ENCODE measurements at regions not wholly inside any gene's neighbourhood (a gene's known extent, or its start where the extent isn't known, plus 50 kb on each side); places are given as distances from the start of the nearest gene placed in this dataset.
"Not testable (repeated sequence)": the region's sequence is repeated elsewhere in the genome, so short reads cannot be mapped to it uniquely, and the experiment has no call there.

GRCh38 chr4:13902146-13902545 lies 274.6 kb upstream of the BOD1L1 start:
- no peak for DNase-seq (ENCODE audit: low read depth)

GRCh38 chr4:13903061-13903460 lies 275.5 kb upstream of the BOD1L1 start:
- no peak for DNase-seq (ENCODE audit: low read depth)

- DNase-seq (ENCODE audit: low read depth) = no peak
Observed at GRCh38 chr4:13903901-13904300, 276.4 kb upstream of the BOD1L1 start.

- no peak for DNase-seq (ENCODE audit: low read depth)
Observed at GRCh38 chr4:13905543-13905942, 278.0 kb upstream of the BOD1L1 start.

GRCh38 chr4:13906727-13907126 lies 279.2 kb upstream of the BOD1L1 start:
- DNase-seq (ENCODE audit: low read depth) = no peak

GRCh38 chr4:13907255-13907751 lies 279.8 kb upstream of the BOD1L1 start:
- no peak for DNase-seq (ENCODE audit: low read depth)

DNA sequence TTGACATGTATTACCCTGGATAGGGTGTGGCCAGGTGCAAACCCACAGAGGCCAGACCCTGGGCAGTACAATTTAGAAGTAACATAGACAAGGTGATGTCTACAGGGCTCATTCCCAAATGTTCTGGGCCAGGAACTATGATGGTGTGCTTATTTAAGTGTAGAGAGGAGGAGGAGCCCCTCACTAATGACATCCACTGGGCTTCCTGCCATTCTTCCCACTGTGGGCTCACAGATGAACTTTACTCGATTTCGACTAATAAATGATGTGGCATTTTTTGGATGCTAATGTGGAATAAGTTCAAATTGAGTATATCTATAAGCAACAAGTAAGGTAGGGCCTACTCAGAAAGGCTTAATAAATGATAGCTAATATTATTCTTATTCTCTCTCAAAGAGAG lies 280.9 kb upstream of the BOD1L1 start:
- DNase-seq (ENCODE audit: low read depth) = no peak

- DNase-seq (ENCODE audit: low read depth) = no peak
Observed at GRCh38 chr4:13910556-13910955, 283.0 kb upstream of the BOD1L1 start.

- DNase-seq (ENCODE audit: low read depth) = no peak
Observed at GRCh38 chr4:13911256-13911655, 283.7 kb upstream of the BOD1L1 start.

DNA sequence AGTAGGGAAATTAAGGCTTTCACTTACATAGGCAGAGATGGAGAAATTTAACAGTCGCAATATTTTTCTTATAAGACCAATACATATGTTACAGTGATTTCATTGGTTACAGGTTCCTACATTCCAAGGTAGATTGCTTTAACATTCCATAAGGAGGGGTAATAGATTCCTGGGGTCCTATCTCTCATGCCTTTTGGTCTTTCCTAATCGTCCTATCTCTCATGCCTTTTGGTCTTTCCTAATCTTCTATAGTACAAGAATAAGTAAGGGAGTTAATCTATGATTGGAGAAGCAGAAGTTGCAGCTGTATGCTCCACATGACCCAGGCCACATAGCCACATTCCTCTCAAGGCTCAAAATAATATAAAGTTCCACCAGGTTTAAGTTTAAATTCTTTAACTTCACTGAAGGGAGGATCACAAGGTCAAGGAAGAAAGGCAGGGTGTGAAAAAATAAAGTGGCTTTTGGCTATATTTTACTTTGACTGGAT lies 285.0 kb upstream of the BOD1L1 start:
- no peak for DNase-seq (ENCODE audit: low read depth)

- DNase-seq (ENCODE audit: low read depth) = no peak
Observed at GRCh38 chr4:13912966-13913365, 285.4 kb upstream of the BOD1L1 start.

DNA sequence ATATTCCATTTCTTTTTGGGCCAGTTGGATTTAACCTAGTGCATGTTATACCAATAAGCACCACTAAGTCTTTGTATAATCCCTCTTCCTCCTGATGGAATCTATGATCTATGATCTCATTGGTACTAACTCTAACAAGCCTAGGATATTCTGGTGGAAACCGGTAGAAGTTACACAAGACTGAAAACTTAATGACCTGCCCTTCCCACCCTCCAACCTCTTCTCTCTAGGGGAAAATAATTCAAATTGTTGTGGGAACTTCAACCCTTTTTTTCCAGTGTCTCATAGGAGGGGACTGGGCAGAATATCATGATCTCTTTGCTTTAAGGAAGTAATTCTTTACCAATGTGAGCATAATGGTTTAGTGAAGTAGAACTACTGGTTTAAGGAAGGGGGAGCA lies 289.5 kb upstream of the BOD1L1 start:
- DNase-seq (ENCODE audit: low read depth) = no peak

DNA sequence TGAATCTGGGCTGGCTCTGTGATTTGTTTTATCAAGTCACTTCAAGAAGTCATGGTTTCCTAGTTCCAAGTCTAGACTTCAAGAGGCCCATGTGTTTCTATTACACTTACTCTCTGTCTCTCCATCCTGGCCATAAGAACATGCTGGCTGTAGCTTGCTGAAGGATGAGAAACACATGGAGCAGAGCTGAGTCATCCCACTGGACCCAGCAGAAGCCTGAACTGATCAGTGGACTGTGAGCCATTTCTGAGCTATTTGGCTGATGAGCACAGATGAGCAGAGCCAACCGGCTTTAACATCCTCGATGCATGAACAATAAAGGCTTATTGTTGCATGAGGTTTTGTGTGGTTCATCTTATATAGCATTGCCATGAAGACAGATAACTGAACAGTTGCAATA lies 290.6 kb upstream of the BOD1L1 start:
- no peak for DNase-seq (ENCODE audit: low read depth)

GRCh38 chr4:13918991-13919441 lies 291.5 kb upstream of the BOD1L1 start:
- DNase-seq (ENCODE audit: low read depth) = no peak

DNA sequence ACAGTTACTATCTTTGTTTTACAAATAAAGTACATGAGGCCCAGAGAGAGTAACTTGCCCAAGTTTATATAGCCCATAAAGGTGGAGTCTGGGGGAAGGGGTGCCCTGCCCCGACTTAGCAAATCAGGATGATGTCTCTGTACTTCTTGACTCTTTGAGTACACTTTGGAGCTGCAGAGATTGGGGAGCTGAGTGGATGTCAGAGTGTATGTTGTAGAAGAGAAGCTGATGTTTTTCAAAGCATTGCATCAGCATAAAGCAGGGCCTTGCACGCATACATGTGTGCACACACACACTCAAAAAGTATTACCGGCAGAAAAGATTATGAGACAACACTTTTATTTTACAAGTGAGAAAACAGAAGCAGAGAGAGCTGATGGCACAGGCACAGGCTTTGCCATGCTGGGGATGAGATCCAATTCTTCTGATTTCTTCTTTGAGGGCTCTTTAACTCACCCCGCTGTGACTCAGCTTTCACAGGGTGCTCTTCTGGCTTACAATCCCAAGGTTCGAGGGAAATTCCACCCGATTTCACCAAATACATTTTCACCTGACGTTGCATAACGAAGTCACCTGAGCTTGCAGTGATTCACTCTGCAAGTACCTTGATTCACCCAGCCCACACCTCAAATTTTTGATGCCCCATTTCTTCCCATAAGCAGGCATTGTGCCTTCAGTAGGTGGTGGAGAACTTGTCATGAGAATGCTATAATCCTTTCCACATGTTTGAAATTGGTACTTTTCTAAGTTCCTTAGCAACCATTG lies 292.8 kb upstream of the BOD1L1 start:
- no peak for DNase-seq (ENCODE audit: low read depth)

DNA sequence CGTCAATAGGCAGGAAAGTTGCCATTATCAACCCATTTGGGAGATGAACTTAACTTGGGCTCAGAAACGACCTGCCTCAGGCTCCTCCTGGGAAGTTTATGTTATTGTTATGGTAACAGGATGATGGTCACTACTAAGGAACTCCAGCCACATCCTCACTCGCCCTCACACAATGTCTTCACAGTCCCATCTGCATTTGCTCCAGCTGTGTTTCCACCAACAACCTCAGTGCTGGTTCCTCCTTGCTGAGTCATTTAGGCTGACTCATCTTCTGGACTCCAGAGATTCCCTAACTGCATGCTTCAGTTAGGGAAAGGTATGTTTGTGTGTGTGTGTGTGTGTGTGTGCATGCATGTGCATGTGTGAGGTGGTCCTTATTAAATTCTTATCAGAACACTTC lies 293.4 kb upstream of the BOD1L1 start:
- DNase-seq (ENCODE audit: low read depth) = no peak

DNA sequence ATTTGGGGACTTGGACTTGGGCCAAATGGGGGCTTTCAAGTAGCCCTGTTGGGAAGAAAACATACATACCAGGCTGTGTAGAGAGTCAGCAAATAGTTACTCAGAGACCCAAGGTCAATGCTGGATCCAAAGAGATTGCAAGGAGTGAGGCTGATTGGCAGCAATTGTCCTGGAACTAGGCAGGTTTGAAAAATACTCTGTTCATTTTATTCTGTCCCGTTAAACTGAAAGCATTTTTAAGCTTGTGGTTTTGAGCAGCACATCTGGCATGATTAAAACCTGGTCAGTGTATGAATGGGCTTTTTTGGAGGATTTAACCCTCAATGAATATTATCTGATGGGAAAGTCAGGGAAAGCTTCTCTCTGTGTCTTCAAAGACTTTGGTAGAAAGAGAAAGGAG lies 294.3 kb upstream of the BOD1L1 start:
- DNase-seq (ENCODE audit: low read depth) = no peak

GRCh38 chr4:13922459-13922858 lies 294.9 kb upstream of the BOD1L1 start:
- no peak for DNase-seq (ENCODE audit: low read depth)

DNA sequence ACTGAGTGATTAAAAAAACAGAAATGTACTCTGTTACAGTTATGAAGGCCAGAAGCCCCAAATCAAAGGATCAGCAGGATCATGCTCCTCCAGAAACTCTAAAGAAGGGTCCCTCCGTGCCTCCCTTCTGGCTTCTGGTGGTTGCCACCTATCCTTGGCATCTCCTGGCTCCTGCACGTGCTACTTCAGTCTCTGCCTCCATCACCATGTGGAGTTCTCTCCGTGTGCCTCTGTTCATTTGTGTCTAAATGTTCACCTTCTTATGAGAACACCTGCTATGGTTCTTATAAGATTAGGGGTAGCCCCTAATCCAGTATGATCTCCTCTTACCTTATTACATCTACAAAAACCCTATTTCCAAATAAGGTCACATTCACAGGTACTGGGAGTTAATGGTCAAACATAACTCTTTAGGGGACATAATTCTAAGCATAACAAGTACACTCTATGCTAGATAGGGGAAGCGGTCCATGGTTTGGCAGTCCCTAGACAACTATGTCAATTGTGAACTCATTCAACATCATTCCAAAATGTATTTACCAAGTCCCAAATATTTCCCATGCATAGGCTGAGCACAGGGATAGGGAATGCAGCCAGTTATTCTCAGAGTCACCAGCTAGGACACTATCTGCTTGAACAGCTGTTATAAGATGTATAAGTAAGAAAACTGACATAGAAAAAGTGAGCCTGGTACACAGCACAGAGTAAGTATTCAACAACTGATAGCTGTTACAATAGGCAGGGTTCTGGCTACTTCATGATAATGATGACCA lies 295.5 kb upstream of the BOD1L1 start:
- no peak for DNase-seq (ENCODE audit: low read depth)

- not testable (repeated sequence) for DNase-seq (ENCODE audit: low read depth)
Observed at GRCh38 chr4:13924900-13925299, 297.4 kb upstream of the BOD1L1 start.

GRCh38 chr4:13928214-13928613 lies 300.7 kb upstream of the BOD1L1 start:
- DNase-seq (ENCODE audit: low read depth) = no peak

DNA sequence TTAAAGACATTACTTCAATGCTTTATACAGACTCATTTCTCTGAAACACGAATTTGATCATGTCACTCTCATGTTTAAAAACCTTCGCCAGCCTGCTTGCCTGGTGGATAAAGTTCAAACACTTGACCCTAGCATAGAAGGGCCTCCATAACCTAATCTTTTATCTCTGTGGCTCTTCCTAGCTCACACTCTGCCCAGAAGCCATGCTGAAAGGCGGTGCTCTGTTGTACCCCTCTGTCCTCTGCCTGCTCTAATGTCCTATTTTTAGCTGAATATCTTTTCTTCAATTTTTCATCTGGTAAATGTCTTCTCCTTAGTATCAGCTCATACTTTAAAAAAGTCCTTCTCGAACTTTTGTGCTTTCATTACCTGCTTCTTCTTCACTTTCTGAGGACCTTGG lies 302.6 kb upstream of the BOD1L1 start:
- no peak for DNase-seq (ENCODE audit: low read depth)

DNA sequence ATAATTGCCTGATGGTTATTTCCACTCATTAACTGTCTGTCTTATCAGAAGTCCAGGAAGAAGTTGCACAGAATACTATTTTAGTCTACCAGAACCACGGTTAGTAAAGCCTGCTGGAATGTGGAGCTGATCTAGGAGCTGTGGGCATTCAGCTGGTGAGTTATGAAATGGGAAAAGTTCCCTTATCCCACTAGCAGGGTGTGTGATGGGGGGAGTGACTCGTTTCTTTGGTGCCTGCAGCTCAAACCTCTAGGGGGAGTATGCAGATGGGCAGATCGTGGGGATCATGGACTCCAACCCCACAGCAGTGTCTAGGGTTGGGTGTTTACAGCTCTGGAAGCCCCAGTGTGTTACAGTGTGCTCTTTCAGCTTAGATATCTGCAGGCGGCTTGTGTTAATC lies 305.7 kb upstream of the BOD1L1 start:
- no peak for DNase-seq (ENCODE audit: low read depth)
